Activated B cell treated with CpG ODN at 0.5 μM for 24 hours (primary cell): ENCODE measurements at regions not wholly inside any gene's neighbourhood (a gene's known extent, or its start where the extent isn't known, plus 50 kb on each side); places are given as distances from the start of the nearest gene placed in this dataset.

Source experiments
- ATAC-seq: fragments of 200-7000 bp; cut with Tn5 transposase; one replicate; pipeline ENCODE4 v1.10.0; 2021; ENCODE audit warnings: low read depth, mild to moderate bottlenecking, moderate library complexity
- CTCF ChIA-PET: fragments of 350-600 bp; sonication (Branson Sonifier 250); formaldehyde crosslinking; loops from one replicate; lab custom pipeline; 2021; ENCODE audit warnings: antibody characterized with exemption; lab: Charles Lee
- POLR2A ChIA-PET: fragments of 350-600 bp; sonication (Branson Sonifier 250); formaldehyde crosslinking; loops from one replicate; lab custom pipeline; 2021; ENCODE audit warnings: antibody characterized with exemption; lab: Charles Lee
- DNase-seq: peaks from one replicate; pipeline ENCODE4 v3.0.0; 2022
- H3K27ac Mint-ChIP-seq: one replicate; pipeline ENCODE4 v1.8.0; 2020; ENCODE audit warnings: mixed read lengths
- H3K27me3 Mint-ChIP-seq: one replicate; pipeline ENCODE4 v1.8.0; 2021; ENCODE audit warnings: mixed read lengths
- H3K36me3 Mint-ChIP-seq: one replicate; pipeline ENCODE4 v1.8.0; 2021; ENCODE audit warnings: low read depth, mixed read lengths
- H3K4me1 Mint-ChIP-seq: one replicate; pipeline ENCODE4 v1.8.0; 2021; ENCODE audit warnings: mixed read lengths
- H3K4me3 Mint-ChIP-seq: one replicate; pipeline ENCODE4 v1.8.0; 2020; ENCODE audit warnings: mild to moderate bottlenecking, mixed read lengths
- H3K9me3 Mint-ChIP-seq: one replicate; pipeline ENCODE4 v1.8.0; 2020; ENCODE audit warnings: mixed read lengths
- CTCF ChIP-seq: fragments of 200-600 bp; IDR thresholded peaks from one replicate; pipeline ENCODE4 v1.8.0; 2022; ENCODE audit warnings: antibody characterized with exemption, mild to moderate bottlenecking
- intact Hi-C: fragments of 100-400 bp; cut with micrococcal nuclease; formaldehyde crosslinking; loops from one replicate; pipeline ENCODE4 v1.15.1; 2024

- POLR2A ChIA-PET = no interaction called here
- DNase-seq = no peak
- ATAC-seq = no peak
- H3K4me1 Mint-ChIP-seq = peaks cover 3% of the 10 kb centered on the region
- no peak for TF ChIP-seq CTCF
- CTCF ChIA-PET = no interaction called here
- H3K36me3 Mint-ChIP-seq = peaks cover 3% of the 10 kb centered on the region
- H3K27me3 Mint-ChIP-seq = no peaks in the 10 kb centered on the region
- intact Hi-C loops = no loop called here
- H3K9me3 Mint-ChIP-seq = peaks cover 15% of the 10 kb centered on the region
- H3K4me3 Mint-ChIP-seq = peak overlapping the region; percentile 8
- H3K27ac Mint-ChIP-seq = no peak overlapping the region
Observed at GRCh38 chr1:198966519-198966918, 327.7 kb downstream of the PTPRC start.

- Mint-ChIP-seq H3K36me3 (peaks cover 3% of the 10 kb centered on the region), H3K4me3 (no peak overlapping the region), H3K27me3 (no peaks in the 10 kb centered on the region), H3K4me1 (peaks cover 3% of the 10 kb centered on the region), H3K27ac (no peak overlapping the region), H3K9me3 (peaks cover 15% of the 10 kb centered on the region)
- intact Hi-C loops = no loop called here
- CTCF ChIA-PET = no interaction called here
- DNase-seq (no peak), ATAC-seq (no peak)
- POLR2A ChIA-PET = no interaction called here
- no peak for TF ChIP-seq CTCF
Observed at GRCh38 chr1:198967566-198967965, 328.7 kb downstream of the PTPRC start.

GRCh38 chr1:198968866-198969265 lies 330.0 kb downstream of the PTPRC start:
- CTCF ChIA-PET = no interaction called here
- DNase-seq (no peak), ATAC-seq (no peak)
- no peak overlapping the region for H3K4me3 Mint-ChIP-seq
- H3K4me1 Mint-ChIP-seq = peaks cover 3% of the 10 kb centered on the region
- H3K36me3 Mint-ChIP-seq = peaks cover 3% of the 10 kb centered on the region
- TF ChIP-seq CTCF = no peak
- POLR2A ChIA-PET = no interaction called here
- H3K27me3 Mint-ChIP-seq = no peaks in the 10 kb centered on the region
- intact Hi-C loops = no loop called here
- peaks cover 10% of the 10 kb centered on the region for H3K9me3 Mint-ChIP-seq
- H3K27ac Mint-ChIP-seq = no peak overlapping the region

GRCh38 chr1:198969981-198970380 lies 331.1 kb downstream of the PTPRC start:
- Mint-ChIP-seq H3K36me3 (peaks cover 3% of the 10 kb centered on the region), H3K4me1 (peaks cover 3% of the 10 kb centered on the region), H3K27me3 (no peaks in the 10 kb centered on the region), H3K4me3 (no peak overlapping the region), H3K27ac (no peak overlapping the region), H3K9me3 (peaks cover 8% of the 10 kb centered on the region)
- POLR2A ChIA-PET = no interaction called here
- DNase-seq = no peak
- CTCF ChIA-PET = no interaction called here
- TF ChIP-seq CTCF = no peak
- ATAC-seq = no peak
- intact Hi-C loops = no loop called here

- ChIA-PET CTCF (no interaction called here), POLR2A (no interaction called here)
Observed at GRCh38 chr1:198970916-198971315, 332.1 kb downstream of the PTPRC start.

More at GRCh38 chr1:198970916-198971315, 332.1 kb downstream of the PTPRC start:
- ATAC-seq (no peak), DNase-seq (no peak)
- Mint-ChIP-seq H3K36me3 (no peaks in the 10 kb centered on the region), H3K4me1 (peaks cover 3% of the 10 kb centered on the region), H3K4me3 (no peak overlapping the region), H3K27me3 (no peaks in the 10 kb centered on the region), H3K9me3 (no peaks in the 10 kb centered on the region), H3K27ac (no peak overlapping the region)
- intact Hi-C loops = no loop called here
- no peak for TF ChIP-seq CTCF
